Hematopoietic multipotent progenitor cell treated with erythropoietin and hydrocortisone succinate and interleukin-3 and kit ligand, for 8 days (in vitro differentiated cells): ENCODE measurements at regions not wholly inside any gene's neighbourhood (a gene's known extent, or its start where the extent isn't known, plus 50 kb on each side); places are given as distances from the start of the nearest gene placed in this dataset.

Source experiments
- DNase-seq: peaks from one replicate; pipeline ENCODE4 v3.0.0-alpha.2; 2015

DNA sequence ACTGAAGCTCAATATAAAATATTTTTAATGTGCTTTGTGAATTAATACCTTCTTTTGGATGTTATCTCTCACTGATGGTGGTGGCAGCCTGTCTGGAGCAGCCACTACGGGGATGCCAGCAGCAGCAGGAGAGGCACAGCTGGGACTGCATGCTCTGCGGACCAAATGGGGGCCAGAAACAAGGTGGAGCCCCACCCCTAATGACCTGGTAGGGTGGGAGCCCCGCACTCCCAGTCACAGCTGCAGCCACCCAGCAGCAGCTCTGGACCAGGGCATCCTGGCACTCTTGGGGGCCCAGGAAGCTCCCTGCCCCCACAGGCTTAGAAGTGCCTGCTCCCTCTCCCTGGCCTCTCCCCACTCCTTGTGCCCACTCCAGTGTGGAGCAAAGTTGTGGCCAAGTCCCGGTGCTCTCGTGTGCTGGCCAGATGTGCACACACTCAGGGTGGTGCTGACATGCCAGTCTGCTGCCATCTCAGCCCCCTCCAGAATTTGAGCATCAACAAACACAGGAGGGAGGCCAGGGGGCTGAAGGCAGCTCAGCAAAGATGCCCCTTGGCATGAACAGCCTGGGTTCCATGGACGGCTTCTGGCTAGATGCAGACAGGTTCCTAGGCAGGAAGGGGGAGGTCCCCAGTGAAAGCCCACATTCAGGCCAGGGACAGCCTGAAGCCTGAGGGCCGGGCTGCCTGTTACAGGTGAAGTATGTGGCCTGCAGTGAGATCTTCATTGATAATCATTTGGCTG, 696.7 kb upstream of the SLITRK5 start:
- no peak for DNase-seq

DNA sequence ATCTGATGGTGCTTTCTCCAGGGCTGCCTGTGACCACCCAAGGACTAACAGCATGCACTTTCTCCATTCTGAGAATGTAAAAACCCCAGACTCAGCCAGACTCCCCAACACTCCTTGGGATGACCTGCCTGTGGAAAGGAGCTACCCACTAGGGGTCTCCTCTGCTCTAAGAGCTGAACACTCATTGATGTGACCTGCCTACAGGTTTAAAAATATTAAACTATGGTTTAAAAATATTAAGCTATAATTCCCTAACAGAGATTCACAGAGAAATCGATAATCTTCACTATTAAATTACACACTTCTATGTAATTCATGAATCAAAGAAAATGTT, 696.2 kb upstream of the SLITRK5 start:
- DNase-seq, result no peak

DNA sequence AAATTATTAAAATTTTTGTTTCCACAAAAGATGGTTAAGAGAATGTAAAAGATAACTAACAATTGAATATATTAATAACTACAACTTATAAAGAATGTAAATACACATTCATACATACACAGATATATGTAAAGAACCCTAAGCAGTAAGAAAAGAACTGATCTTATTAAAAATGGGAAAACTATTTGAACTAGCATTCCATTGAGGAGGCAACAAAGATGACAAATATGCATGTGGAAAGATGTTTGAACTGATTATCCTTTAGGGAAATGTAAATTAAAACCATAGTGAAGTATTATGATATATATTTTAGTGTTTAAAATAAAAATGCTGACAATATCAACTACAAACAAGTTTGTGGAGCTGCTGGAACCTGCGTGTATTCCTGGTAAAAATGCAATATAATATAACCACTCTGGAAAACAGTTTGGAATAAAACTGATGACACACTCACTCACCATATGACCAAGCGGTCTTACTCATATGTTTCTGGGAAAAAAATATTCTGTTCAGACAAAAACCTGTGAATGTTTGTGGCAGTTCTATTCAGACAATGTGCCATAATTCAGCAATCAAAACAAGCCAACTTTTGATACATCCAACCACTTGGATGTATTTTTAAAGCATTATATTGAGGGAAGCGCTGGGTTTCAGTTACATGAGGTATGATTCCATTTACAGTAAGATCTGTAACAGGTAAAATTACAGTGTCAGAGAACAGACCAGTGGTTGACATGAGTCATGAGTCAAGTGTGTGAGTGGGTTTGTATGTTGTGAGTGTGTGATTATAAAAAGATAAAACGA, 694.4 kb upstream of the SLITRK5 start:
- no peak for DNase-seq

DNA sequence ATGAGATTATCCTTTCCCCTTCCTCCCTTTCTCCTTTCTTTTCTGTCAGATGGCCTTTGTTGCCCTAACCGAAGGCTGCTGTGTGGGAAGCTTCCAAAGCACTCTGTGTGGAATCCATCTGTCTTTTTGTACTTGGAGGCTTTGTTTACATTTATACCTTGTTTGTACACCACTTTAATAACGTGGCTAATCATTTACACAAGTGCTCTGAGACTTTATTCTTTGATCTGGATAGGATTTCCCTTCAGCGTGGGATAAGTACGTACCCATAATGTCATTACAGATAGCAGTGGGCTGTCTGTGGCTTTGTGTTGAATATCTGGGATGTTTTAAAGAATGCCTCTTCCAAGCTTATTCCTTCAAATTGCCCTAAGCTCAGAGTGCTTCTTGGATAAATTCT, 684.7 kb upstream of the SLITRK5 start:
- DNase-seq, result no peak

DNA sequence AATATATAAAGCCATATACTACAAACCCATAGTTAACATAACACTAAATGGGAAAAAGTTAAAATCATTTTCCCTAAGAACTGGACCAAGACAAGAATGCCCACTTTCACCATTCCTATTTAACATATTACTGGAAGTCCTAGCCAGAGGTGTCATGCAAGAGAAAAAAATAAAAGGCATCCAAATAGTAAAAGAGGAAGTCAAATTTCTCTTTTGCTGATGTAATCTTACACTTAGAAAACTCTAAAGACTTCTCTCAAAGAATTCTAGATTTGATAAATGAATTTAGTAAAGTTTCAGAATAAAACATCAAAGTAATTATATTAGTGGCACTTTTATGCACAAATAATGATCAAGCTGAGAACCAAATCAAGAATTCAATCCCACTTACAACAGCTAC, 678.9 kb upstream of the SLITRK5 start:
- DNase-seq, result no peak

DNA sequence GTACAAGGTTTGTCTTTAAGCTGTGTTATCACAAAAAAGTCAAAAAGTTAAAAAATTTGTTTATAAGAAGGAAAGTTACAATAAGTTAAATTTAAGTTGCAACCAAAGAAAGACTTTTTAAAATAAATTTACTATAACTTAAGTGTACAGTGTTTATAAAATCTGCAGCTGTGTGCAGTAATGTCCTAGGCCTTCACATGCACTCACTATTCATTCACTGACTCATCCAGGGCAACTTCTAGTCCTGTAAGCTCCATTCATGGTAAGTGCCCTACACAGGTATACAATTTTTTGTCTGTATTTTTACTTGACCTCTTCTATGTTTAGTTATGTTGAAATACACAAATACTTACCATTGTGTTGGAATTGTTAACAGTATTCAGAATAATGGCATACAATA, 667.9 kb upstream of the SLITRK5 start:
- DNase-seq, result no peak

DNA sequence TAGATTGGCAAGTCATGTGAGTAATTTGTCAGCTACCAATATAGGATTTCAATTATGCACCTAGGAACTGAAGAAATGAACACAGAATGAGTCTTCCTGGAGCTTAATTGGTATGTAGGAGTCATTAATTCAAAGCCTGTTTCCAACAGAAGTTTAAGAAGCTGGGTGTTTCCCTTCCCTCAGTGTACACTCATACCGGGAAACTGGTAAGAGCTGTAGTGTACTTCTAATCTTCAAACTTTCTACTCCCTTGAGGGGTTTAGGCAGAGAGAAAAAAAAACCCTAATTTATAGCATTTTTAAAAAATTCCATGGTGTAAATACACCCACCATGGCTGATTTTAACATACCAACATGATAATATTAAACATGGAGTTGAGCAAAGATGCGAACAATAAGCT, 665.7 kb upstream of the SLITRK5 start:
- no peak for DNase-seq

DNA sequence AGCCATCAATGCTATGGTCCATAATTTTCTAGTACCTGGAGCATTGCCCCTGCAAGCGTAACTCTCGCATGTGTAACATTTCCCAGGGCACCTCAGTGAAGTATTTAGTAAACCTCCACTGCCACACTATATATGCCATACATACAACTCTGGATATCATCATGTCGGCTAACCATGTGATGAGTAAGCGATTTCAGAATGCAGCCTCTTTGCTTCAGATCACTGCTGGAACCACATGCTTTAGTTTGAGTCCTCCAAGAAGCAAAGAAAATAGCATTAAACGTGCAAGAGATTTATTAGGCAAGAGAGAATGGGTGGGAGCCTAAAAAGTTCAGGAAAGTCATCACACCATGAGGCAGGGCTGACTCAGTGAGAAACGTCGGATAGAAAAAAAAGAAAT, 635.6 kb upstream of the SLITRK5 start:
- no peak for DNase-seq

DNA sequence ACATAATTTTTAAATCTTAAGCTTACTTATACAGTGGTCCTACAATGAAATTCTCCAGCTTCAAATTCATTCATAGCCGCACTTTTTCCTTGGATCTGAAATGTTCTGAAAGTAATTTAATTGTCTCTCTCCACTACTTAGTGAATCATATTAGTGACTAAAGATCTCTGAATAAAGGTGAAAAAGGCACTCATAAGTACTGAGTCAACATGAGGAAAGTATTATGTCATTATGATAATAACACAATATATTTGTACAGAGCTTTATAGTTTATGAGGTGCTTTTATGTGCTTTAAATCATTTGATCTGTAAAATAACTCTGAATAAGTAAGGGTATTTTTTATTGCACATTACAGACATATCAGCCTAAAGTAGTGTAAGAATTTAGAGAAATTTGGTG, 628.2 kb upstream of the SLITRK5 start:
- DNase-seq, result no peak

DNA sequence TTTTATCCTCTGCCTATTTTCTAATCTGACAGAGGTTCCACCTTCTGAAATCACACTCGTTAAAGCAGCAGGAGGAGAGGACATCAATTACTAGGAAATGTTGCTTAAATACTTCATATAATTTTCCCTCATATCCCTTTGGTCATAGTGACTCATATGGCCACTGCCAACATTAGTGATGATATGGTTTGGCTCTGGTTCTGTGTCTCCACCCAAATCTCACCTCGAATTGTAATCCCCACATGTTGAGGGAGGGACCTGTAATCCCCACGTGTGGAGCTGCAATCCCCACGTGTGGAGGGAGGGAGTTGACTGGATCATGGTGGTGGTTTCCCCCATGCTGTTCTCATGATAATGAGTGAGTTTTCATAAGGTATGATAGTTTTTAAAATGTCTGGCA, 618.4 kb upstream of the SLITRK5 start:
- no peak for DNase-seq

DNA sequence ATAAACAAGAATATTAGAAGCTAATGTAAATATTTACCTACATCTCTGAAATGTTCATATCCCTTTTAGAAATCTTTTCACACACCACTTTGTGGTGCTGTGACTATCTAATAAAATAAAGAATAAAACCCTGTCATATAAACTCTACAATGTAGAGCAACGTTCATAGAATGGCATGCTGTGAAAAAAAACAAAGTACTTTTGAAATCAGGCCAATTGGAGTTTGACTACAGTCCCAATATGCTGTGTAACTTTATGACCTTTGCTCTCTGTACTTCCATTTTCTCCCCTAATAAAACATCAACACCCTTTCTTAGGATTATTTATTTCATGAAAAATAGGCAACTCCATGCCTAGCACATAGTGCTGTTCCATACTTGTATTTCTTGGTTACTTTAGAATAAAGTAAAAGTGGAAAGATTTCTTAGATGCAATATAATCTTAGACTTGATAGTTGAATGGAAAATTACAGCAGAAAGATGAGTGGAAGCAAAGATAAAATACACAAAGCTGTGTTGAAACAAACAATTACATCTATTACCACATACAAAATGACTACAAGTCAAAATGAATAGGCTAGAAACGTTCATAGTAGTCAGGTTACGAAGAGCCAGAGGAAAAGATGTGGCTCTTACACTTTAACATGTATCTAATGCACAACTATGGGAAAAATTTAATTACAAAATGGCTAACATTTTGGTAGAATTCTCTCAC, 613.2 kb upstream of the SLITRK5 start:
- no peak for DNase-seq

DNA sequence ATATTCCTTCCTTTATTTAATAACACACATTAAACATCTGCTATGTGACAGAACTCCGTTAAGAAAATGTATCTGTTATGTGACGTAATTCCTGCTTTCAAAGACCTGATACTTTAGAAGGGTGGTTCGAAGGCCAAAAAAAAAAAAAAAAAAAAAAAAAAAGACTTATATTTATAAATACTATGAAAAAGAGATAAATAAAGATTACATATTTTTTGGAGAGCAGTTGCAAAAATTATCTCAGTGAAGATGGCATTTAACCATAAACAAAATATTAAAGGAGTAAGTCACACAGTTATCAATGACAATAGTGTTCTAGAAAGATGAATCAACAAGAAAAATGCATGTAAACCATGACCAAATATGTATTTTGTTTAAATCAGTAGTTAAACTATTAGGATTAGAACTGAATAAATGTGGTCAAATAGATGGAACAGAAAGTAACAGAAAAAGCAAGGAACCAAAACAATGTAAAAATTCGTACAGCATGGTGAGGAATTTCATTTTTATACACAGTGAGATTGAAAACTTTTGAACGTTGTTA, 612.3 kb upstream of the SLITRK5 start:
- DNase-seq, result no peak

DNA sequence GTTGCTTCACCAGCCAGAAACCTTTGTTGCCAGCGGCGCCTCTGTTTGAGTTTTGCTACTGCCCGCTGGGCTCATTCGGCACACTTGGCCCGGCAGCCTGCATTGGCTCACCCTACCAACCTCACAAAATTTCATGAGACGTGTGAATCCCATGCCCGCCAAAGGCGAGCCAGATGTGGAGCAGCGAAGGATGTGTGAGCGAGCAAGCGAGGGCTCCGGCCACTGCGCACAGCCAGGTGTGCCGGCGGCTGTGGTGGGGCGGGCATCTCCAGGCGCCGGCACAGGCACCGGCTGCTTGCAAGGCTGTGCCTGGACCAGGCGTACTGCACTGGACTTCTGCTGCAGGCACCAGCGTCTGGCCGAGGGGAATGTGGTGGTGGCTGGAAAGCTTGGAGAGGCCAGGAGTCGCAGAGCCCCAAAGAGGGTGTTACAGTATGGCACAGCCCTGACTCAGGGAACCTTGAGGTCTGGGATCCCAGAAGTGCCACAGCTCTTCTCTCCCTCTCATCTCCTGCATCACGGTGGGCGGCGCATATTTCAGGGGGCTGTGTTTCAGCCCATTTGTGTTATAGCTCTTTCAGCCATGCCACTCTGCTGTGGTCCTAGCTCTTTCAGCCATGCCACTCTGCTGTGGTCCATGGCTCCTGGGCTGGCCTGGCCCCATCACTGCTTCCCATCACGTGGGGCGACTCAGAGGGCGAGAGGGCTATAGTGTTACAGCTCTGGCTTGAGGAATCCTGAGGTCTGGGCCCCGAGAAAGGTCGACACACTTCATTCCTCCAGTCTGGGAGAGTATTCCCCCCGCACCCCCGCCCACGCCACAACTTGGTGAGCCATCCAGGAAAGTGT, 592.0 kb upstream of the SLITRK5 start:
- DNase-seq, result no peak

DNA sequence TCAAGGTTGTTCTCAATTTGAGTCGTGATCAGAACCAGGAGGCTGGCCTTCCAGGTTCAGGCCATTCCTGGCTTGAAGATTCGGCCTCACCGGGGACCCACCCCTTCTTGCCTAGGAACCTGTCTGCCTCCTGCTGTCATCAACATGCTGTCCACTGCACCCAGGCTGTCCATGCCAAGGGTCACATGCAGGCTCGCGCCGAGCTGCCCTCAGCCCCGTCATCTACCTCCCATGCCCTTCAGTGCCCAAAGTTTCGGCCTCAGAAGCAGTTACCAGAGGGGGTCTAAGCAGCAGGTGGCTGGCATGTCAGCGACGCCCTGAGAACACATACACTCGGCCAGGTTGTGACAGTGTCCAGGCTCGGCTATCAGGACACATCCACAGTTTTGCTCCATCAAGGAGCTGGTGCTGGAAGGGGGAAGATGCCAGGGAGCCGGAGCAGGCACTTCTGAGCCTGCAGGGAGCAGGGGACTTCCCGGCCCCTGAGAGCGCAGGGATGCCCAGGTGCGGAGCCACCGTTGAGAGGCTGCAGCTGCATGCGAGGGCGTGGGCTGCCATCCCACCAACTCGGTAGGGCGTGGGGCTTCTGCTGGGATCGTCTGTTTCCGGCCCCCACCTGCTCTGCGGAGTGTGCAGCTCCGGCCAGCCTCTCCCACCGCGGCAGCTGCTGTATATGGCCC, 590.9 kb upstream of the SLITRK5 start:
- DNase-seq, result no peak

DNA sequence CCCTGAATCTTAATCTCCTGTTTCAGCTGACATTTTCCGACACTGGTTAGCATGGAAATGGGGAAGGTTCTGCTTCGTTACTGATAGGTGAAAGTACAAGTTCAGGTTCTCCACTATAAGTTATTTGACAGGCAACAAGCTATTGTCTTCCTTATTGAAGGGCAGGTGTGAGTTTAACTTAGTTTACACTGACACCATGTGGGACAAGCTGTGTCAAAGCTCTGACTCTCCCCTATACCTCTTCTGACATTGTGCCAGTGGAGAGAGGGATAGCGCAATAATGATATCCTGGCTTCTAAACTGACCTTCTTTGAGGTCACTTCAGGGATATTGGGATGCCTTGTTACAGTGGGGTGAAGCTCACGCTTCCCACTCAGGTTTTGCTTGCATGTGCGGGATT, 587.0 kb upstream of the SLITRK5 start:
- DNase-seq, result no peak

DNA sequence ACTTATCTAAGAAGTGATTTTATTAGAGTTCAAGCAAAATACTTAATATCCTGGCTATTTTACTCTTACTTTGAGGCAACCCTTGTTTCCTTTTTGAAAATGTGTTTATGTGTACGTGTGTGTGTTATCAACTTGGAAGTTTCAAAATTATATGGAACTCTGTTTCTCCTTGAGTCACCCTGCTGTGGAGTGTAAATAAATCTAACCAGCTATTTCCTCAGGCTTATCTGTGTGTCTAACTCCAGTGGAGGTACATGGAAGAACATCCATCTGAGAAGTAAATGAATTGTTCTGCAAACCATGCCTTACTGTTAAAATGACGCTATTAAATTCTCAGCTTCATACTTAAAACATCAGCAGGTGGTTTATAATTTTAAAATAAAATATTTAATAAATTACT, 583.4 kb upstream of the SLITRK5 start:
- DNase-seq, result no peak

DNA sequence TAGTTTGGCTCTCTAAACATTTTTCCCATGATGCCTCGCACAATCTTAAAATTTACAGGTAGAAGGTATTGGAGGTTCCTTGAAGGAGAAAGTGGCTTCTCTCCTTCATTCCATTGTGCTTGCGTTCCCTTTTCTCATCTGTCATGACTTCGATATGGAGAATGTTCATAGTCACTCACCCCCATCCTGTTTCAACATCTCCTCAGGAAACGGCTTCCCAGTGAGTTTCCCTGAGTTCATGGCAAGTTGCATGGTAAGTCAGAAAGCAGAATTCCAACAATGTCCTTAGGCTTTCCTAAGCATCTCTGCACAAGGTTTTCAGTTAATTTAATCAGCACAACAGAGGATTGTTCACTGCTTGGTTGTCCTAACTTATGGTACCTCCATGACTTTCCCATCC, 581.8 kb upstream of the SLITRK5 start:
- no peak for DNase-seq

DNA sequence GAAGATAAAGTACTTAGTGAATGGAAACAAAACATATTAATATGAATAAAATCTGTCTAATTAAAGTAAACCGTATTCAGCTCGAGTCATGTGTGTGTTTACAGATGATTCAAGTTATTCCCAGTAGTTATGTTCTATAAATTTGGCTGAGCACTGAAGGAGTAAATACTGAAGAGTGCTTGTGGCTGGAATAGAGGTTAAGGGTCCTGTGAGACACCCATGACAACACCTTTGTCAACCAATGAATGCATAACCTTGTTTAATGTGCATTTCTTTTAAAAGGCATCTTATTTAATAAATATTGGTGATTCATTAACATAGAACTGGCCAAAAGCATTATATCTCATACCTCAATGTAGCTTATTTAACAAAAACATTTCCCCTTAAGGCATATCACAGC, 577.8 kb upstream of the SLITRK5 start:
- no peak for DNase-seq

DNA sequence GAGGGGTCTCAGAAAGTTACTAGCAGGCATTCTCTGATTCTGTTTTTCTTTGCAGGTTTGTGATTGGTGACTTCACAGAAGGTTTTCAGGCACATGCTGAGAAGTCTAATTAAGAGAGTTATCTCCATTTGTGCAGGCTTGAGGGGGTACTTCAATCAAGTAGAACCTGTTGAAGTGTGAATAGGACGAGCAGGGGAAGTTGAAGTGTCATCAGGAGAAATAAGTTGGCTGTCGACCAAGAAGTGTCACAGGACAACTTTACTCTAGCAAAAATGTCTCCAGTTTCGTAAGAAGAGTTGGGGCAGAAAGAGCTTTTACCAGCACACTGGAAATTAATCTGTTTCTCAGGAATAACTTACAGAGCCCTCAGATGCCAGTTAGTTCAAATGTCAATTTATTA, 576.5 kb upstream of the SLITRK5 start:
- peak; percentile 7 for DNase-seq

DNA sequence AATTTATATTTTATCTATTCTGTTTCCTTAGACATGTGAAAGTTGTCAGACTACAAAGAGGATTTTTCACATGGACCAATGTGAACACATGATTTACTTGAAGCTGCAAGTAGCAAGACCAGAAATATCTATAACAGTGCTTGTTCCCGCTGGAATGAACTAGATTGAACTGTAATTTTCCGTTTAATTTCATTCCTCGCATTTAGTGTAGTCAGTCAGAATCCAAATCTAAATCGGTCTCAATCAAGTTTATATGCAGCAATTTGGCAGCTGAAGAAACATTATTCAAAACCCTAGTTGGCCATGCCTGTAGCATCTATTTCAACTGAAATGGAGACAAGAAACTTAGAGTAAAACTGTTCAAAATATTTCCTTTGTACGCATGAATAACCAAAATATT, 570.7 kb upstream of the SLITRK5 start:
- no peak for DNase-seq

DNA sequence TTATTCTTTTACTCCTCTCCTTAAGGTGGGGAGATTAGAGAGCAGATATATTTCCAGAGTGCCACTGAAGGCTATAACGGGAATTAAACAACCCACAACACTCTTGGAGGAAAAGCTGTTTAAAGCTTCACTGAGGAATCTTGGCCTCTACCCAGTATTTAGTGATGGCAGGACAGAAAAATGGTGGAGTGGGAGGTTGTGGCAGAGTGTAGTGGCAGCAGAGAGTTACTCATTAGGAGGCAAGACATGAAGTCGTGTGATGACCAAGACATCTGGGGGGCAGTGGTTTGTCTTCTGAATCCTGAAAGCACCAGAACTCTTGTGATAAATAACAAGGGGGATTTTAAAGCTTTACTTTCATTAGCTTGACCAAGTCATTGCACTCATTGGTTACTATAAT, 563.5 kb upstream of the SLITRK5 start:
- DNase-seq, result no peak

DNA sequence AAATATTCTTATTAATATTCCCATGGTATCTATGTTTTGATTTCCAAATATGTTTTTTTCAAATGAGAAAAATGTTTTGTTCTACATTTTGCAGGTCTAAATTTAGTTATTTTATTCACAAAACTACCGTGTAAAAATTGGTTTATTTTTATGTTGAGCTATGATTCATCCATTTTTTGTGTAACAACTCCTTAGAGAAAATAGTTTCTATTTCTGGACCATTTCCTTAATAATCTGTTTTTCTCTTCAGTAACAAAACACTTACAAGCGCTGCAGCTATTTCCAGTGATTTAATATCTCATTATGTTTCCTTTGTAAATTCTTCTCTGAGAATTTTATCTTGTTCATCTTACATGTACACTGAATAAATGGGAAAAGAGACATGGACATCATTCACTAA, 550.7 kb upstream of the SLITRK5 start:
- DNase-seq, result no peak
